GM04503 (cell line): ENCODE measurements at regions not wholly inside any gene's neighbourhood (a gene's known extent, or its start where the extent isn't known, plus 50 kb on each side); places are given as distances from the start of the nearest gene placed in this dataset.

Experiments used
- DNase-seq: peaks from one replicate; pipeline ENCODE4 v3.0.0-alpha.2; 2012; ENCODE audit warnings: low read depth

DNA sequence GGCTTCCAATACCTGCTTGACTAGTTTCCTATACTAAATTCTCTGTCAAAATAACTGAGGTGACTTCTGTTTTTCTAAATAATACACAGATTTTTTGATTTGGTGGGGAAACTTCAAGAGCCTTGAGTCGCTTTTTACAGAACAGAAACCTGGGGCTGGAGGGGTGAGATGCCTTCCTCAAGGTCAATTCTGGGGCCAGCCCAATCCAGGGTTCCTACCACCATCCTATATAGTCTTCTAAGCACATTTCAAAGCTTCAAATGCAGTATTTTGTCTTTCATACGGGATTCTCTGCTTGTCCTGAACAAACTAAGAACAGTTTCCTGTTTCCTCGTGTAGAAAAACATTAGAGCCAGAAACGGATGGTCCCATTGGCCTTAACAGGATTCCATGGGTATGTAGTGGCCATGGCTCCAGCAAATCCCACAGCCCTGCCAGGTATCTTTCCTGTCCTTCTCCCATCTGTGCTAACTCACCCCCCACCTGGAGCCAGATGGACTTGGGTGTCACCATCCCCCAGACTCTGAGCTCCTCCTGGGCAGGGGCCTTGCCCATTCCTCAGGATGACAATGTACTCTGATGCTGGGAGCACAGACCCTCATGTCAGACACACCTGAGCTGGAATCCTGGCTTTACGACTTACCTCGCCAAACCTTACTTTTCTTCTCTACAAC, 146.9 kb downstream of the KLF13 start:
- no peak for DNase-seq

GRCh38 chr15:31474059-31474868, 147.6 kb downstream of the KLF13 start:
- DNase-seq, result no peak

- no peak for DNase-seq
These were observed 149.7 kb downstream of the KLF13 start for GRCh38 chr15:31476236-31476810.

GRCh38 chr15:31476866-31477265, 150.2 kb downstream of the KLF13 start:
- DNase-seq, result no peak

DNA sequence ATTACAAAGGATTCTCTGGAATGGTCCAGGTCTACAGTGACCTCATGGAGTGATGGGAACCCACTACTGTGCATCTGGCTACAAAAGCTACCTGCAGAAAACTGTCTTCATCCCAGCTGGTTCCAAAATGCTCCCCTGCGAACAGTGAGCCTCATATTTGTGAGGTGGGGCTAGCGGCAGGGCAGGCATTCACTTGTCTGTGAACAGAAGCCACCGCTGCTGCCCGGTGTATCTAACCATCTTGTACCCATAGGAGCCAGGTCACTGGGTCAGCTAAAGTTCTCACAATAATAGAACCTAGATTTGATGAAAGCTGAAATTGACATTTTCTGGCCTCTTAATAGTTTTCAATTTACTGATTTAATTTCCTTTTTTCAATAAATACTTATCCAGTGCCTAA, 150.7 kb downstream of the KLF13 start:
- DNase-seq, result no peak

DNA sequence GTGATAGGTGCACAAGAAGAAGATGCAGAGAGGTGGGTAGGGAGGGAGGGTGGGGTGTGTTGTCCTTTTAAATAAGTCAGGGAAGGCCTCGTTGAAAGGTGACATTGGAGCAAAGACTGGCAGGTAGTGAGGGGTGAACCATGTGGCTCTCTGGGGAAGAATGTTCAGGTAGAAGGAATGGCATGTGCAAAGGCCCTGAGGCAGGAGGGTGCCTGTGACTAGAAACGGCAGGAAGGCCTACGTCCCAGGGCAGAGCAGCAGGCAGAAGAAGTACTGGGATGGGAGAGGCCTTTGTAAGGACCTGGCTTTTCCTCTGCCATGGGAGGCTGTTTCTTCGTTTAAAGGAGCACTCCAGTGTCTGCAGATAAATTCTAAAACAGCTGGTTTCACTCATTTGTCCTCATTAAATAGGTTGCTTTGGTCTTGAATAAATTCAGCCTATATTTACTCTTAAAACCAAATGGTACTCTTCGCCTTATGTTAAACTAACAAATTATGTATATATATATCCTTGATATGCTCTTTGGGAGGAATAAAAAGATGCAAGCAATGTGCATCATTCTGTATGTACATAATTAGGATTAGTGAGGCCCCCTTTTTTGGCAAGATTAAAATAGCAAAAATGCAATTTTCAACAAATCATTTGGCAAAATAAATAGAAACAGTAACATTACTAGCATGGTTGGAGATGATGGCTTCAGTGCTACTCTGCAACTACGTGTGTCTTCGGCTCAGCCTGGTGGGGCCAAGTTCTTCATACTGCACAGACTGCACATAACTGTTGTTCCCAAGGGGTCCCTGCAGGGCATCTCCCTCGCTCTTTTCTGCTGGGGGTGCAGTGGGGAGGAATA, 151.4 kb downstream of the KLF13 start:
- DNase-seq, result no peak

GRCh38 chr15:31478702-31479221, 152.1 kb downstream of the KLF13 start:
- DNase-seq, result no peak

DNA sequence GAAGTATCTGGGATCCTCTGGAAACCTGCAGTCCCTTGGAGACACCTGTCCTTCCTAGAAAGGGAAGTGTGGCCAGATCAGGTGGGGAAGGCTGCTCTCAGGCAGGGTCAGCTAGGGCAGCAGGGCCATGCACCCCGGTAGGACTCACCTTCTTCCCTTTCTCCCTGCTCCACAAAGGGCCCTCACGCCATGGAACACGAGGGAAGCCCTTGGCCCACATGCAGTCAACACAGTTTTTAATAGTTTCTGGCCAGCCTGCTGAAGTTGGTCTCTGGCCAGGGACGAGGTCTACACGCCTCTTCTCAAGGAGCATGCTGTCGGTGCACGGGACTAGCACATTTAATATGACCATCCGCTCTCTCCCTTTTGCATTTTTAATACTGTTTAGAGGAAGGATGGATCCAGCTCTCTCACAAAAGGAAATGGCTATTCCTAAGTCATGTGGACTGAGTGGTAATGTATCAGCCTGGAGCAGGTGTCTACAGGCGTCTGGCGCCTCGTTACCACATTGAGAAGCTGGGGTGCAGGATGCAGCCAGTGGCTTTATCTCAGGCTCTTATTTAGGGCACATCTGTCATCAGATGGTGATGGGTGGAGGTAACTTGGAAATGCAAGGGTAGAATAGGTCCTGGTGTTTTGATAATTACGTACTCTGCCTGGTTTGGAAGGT, 153.9 kb downstream of the KLF13 start:
- DNase-seq, result no peak

GRCh38 chr15:31481142-31481541, 154.5 kb downstream of the KLF13 start:
- no peak for DNase-seq

DNA sequence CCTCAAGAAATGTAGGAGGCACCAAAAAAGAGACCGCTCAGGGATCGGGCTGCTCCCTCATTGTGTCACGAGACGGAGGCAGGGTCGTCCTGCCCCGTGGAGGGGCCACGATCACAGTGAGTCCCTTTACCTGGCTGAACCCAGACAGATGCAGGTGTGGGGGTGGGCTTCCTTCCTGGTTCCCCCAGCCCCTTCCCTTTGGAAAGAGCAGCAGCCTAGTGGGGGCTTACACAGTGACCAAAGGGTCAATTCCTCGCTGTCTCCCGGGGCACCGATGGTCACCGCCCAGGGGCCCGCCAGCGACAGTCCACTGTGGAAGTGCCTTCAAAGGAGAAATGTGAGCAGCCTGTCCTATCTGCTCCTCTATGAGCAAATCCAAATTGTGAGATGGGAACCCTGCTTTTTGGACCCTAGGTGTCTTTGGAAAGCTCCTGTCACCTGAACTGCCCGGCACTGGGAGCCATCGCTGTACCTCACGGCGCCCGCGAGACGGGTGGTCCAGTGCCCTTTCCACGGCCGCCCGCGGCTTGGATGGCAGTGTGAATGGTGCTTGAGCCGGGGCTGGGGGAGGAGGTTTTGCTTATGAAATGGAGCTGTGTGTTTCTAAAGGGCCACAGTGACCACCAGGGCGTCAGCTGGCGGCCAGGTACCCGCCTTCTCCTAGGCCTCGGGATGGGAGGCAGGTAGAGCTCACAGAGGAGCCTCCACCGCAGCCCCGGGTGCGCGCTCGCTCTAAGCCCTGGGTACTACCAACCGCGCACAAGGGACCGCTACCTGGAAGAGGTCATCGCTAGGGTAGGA, 155.7 kb downstream of the KLF13 start:
- DNase-seq, result no peak

GRCh38 chr15:31483053-31483985, 156.7 kb downstream of the KLF13 start:
- DNase-seq, result no peak

GRCh38 chr15:31483986-31484951, 157.6 kb downstream of the KLF13 start:
- DNase-seq, result no peak

GRCh38 chr15:31484986-31485385, 158.4 kb downstream of the KLF13 start:
- no peak for DNase-seq

DNA sequence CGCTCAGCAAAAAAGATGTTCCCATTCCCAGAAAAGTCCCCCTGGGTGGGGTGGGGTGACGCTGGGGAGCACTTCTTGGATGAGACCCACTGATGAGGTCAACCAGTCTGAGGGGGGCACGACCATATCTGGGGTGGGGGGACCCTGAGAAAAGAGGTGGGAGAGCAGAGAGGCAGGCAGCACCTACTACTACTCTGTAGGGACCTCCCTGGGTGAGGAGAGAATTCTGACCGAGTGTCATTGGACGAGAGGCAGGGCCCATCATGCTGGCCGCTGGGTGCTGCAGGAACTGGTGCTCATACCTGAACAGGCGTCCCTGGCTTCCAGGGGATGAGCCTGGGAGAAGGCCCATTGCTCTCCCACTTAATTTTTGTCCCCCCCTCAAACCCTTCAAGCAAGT, 158.8 kb downstream of the KLF13 start:
- no peak for DNase-seq

DNA sequence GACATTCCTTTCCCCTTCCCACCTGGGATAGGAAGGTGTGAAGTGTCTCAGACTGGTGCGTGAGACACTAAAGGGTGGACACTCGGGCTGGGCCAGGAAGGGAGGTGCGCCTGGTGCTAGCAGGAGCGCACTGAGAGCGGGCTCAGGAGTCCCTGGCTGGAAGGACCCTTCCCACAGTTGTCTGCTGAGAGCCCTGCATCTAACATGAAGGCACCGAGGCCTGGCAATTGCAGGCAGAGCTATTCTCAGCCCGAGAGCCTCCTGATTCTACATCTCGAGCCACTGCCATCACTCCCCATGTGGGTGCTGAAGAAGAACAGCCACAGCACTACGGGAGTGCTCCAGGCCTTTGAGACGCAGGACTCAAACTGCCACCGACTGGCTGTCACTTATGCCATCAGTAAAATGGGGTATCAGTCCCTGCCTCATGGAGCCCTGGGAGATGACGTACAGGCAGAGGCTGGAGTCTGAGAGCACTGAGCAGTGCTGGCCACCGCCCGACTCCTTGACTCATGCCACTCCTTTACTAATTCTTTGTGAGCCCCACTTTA, 159.4 kb downstream of the KLF13 start:
- no peak for DNase-seq

DNA sequence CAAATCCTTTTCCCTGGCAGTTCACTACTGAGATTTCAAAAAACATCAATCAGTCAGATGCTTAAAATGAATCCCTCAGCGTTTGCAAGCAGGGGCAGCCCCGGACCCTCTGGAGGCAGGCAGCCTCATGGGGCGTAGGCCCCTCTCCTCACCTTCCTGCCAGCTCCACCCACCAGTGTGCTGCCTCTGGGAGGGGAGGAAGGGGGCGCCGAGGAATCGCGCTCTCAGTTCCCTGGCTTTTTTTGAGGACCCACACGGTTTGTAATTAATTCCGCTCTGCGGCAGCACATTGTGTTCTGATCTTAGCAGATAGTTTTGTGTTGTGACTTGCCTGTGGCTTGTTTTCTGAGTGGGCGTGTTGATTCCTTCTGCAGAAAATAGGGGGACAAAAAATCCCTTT, 159.9 kb downstream of the KLF13 start:
- no peak for DNase-seq

DNA sequence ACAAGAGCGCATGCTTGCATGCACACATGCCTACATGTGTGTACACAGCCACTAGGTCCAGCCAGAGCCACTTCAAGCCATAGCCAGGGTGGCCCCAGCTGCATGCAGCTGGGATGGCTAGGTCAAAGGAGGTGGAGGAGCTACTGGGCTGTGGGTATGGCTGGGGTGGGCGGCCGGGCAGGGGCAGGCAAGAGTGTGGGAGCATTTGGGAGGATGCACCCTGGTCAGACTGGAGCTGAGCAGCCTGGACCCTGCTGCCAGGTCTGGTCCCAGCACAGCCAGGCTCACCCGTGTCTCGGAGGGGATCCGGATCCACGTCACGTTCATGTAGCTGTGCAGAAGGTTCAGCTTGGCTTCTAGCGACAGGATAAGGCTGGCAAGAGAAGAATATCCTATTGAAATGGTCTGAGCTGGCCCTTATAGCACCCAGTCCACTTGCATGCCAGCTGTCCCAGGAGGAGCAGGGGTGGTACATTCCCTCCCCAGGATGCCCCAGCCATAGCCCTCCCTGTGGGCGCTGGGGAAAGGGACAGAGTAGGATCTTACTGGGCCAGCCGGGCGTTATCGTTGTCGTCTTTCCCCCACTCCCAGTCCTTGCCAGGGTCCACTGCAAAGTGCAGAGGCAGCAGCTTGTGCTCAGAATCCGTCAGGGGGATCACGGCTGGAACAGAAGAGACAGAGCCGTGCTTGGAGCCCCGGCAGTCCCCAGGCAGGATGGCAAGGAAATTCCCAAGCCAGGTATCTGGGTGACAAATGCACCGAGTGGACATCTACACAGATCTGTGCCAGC, 160.5 kb downstream of the KLF13 start:
- no peak for DNase-seq
